HG02981 (cell line): ENCODE measurements at regions not wholly inside any gene's neighbourhood (a gene's known extent, or its start where the extent isn't known, plus 50 kb on each side); places are given as distances from the start of the nearest gene placed in this dataset.

Experiments
- ATAC-seq: cut with Tn5 transposase; IDR thresholded peaks from one replicate; pipeline ENCODE4 v1.9.1; 2021; ENCODE audit warnings: mild to moderate bottlenecking, moderate library complexity; ENCODE audit not compliant: unreplicated experiment

GRCh38 chr21:15514073-15514946 is 215.5 kb upstream of the USP25 start:
- peak; percentile 94 for ATAC-seq

- no peak for ATAC-seq
Measured at GRCh38 chr21:15515908-15516307, 213.9 kb upstream of the USP25 start.

- ATAC-seq, result no peak
Measured at GRCh38 chr21:15517394-15517793, 212.4 kb upstream of the USP25 start.

GRCh38 chr21:15520811-15521643 is 208.8 kb upstream of the USP25 start:
- ATAC-seq, result no peak

GRCh38 chr21:15521644-15522001 is 208.2 kb upstream of the USP25 start:
- no peak for ATAC-seq

GRCh38 chr21:15522148-15522547 is 207.6 kb upstream of the USP25 start:
- no peak for ATAC-seq

GRCh38 chr21:15524855-15525254 is 204.9 kb upstream of the USP25 start:
- ATAC-seq, result no peak

GRCh38 chr21:15526798-15527197 is 203.0 kb upstream of the USP25 start:
- no peak for ATAC-seq

GRCh38 chr21:15528346-15528745 is 201.4 kb upstream of the USP25 start:
- no peak for ATAC-seq

- no peak for ATAC-seq
Measured at GRCh38 chr21:15531986-15532385, 197.8 kb upstream of the USP25 start.

GRCh38 chr21:15533618-15534017 is 196.2 kb upstream of the USP25 start:
- ATAC-seq, result no peak

GRCh38 chr21:15534450-15534886 is 195.3 kb upstream of the USP25 start:
- ATAC-seq, result no peak

- ATAC-seq, result no peak
Measured at GRCh38 chr21:15539376-15539775, 190.4 kb upstream of the USP25 start.

- no peak for ATAC-seq
Measured at GRCh38 chr21:15543473-15543872, 186.3 kb upstream of the USP25 start.

GRCh38 chr21:15549671-15550070 is 180.1 kb upstream of the USP25 start:
- no peak for ATAC-seq

- no peak for ATAC-seq
Measured at GRCh38 chr21:15552914-15553494, 176.8 kb upstream of the USP25 start.

GRCh38 chr21:15557925-15558324 is 171.9 kb upstream of the USP25 start:
- no peak for ATAC-seq

GRCh38 chr21:15558884-15559283 is 170.9 kb upstream of the USP25 start:
- ATAC-seq, result no peak

GRCh38 chr21:15559660-15560059 is 170.1 kb upstream of the USP25 start:
- no peak for ATAC-seq

GRCh38 chr21:15560383-15561056 is 169.3 kb upstream of the USP25 start:
- no peak for ATAC-seq

- no peak for ATAC-seq
Measured at GRCh38 chr21:15562748-15563147, 167.0 kb upstream of the USP25 start.
